GM12892 (cell line): ENCODE measurements at regions not wholly inside any gene's neighbourhood (a gene's known extent, or its start where the extent isn't known, plus 50 kb on each side); places are given as distances from the start of the nearest gene placed in this dataset.

ENCODE experiments used
- POLR2A ChIP-seq: IDR thresholded peaks from 2 replicates; pipeline ENCODE4 v1.6.1; 2011; ENCODE audit warnings: low read depth, low read length, control low read depth
- POLR2AphosphoS5 ChIP-seq: IDR thresholded peaks from 2 replicates; pipeline ENCODE4 v1.6.1; 2011; ENCODE audit warnings: low read depth, low read length, control low read depth
- TAF1 ChIP-seq: IDR thresholded peaks from 2 replicates; pipeline ENCODE4 v1.6.1; 2011; ENCODE audit warnings: low read depth, mild to moderate bottlenecking, control low read depth, low read length, borderline replicate concordance

- no peak for TF ChIP-seq TAF1
- TF ChIP-seq POLR2A: no peak
- TF ChIP-seq POLR2AphosphoS5: no peak
Observed at GRCh38 chr12:78700565-78700964, 164.0 kb upstream of the SYT1 start.
